Memory B cell (primary cell): ENCODE measurements at regions not wholly inside any gene's neighbourhood (a gene's known extent, or its start where the extent isn't known, plus 50 kb on each side); places are given as distances from the start of the nearest gene placed in this dataset.
"Not testable (repeated sequence)": the region's sequence is repeated elsewhere in the genome, so short reads cannot be mapped to it uniquely, and the experiment has no call there.

ENCODE experiments used
- ATAC-seq: fragments of 150-1000 bp; cut with Tn5 transposase; 2 replicates; pipeline ENCODE4 v1.10.0; 2021; ENCODE audit warnings: low read depth, mild to moderate bottlenecking, moderate library complexity
- DNase-seq, 2 donors: peaks; one replicate each; pipeline ENCODE4 v3.0.0; 2022; ENCODE audit warnings: low spot score in 2 of 2
- H3K27ac Mint-ChIP-seq: one replicate; pipeline ENCODE4 v1.8.0; 2022; ENCODE audit warnings: mild to moderate bottlenecking, moderate library complexity, mixed read lengths
- H3K27me3 Mint-ChIP-seq: one replicate; pipeline ENCODE4 v1.8.0; 2022; ENCODE audit warnings: mixed read lengths
- H3K36me3 Mint-ChIP-seq: one replicate; pipeline ENCODE4 v1.8.0; 2022; ENCODE audit warnings: mild to moderate bottlenecking, mixed read lengths
- H3K4me1 Mint-ChIP-seq: one replicate; pipeline ENCODE4 v1.8.0; 2022; ENCODE audit warnings: mixed read lengths
- H3K4me3 Mint-ChIP-seq: one replicate; pipeline ENCODE4 v1.8.0; 2022; ENCODE audit warnings: mild to moderate bottlenecking, moderate library complexity, mixed read lengths
- H3K9me3 Mint-ChIP-seq: one replicate; pipeline ENCODE4 v1.8.0; 2022; ENCODE audit warnings: mixed read lengths

- no peaks in the 10 kb centered on the region for H3K36me3 Mint-ChIP-seq
- no peak for DNase-seq
- H3K27me3 Mint-ChIP-seq = peaks cover 10% of the 10 kb centered on the region
- H3K9me3 Mint-ChIP-seq = no peaks in the 10 kb centered on the region
- H3K4me3 Mint-ChIP-seq = no peak overlapping the region
- no peaks in the 10 kb centered on the region for H3K4me1 Mint-ChIP-seq
- no peak overlapping the region for H3K27ac Mint-ChIP-seq
- no peak for ATAC-seq
These were observed 348.8 kb upstream of the C2CD4B start for GRCh38 chr15:62513893-62514292.

GRCh38 chr15:62515696-62516395 lies 350.8 kb upstream of the C2CD4B start:
- H3K27ac Mint-ChIP-seq = no peak overlapping the region
- ATAC-seq = no peak
- H3K27me3 Mint-ChIP-seq = peaks cover 13% of the 10 kb centered on the region
- peaks cover 2% of the 10 kb centered on the region for H3K9me3 Mint-ChIP-seq
- H3K4me3 Mint-ChIP-seq = no peak overlapping the region
- DNase-seq = no peak
- H3K36me3 Mint-ChIP-seq = no peaks in the 10 kb centered on the region
- H3K4me1 Mint-ChIP-seq = no peaks in the 10 kb centered on the region

GRCh38 chr15:62517541-62517940 lies 352.5 kb upstream of the C2CD4B start:
- Mint-ChIP-seq H3K27ac (no peak overlapping the region), H3K27me3 (peaks cover 11% of the 10 kb centered on the region), H3K36me3 (no peaks in the 10 kb centered on the region), H3K4me1 (no peaks in the 10 kb centered on the region), H3K4me3 (no peak overlapping the region), H3K9me3 (peaks cover 2% of the 10 kb centered on the region)
- ATAC-seq (no peak), DNase-seq (no peak)

GRCh38 chr15:62518666-62519065 lies 353.6 kb upstream of the C2CD4B start:
- H3K36me3 Mint-ChIP-seq, DNase-seq, H3K9me3 Mint-ChIP-seq, ATAC-seq, H3K4me3 Mint-ChIP-seq, H3K4me1 Mint-ChIP-seq, H3K27ac Mint-ChIP-seq: not testable (repeated sequence)
- peaks cover 11% of the 10 kb centered on the region for H3K27me3 Mint-ChIP-seq

GRCh38 chr15:62519900-62520299 lies 354.8 kb upstream of the C2CD4B start:
- no peak overlapping the region for H3K27ac Mint-ChIP-seq
- peaks cover 2% of the 10 kb centered on the region for H3K9me3 Mint-ChIP-seq
- no peak overlapping the region for H3K4me3 Mint-ChIP-seq
- H3K4me1 Mint-ChIP-seq = no peaks in the 10 kb centered on the region
- no peak for DNase-seq
- no peak for ATAC-seq
- H3K27me3 Mint-ChIP-seq = peaks cover 11% of the 10 kb centered on the region
- no peaks in the 10 kb centered on the region for H3K36me3 Mint-ChIP-seq

- no peak overlapping the region for H3K4me3 Mint-ChIP-seq
- no peaks in the 10 kb centered on the region for H3K36me3 Mint-ChIP-seq
- H3K27me3 Mint-ChIP-seq = peaks cover 11% of the 10 kb centered on the region
- DNase-seq = no peak
- H3K9me3 Mint-ChIP-seq = peaks cover 2% of the 10 kb centered on the region
- ATAC-seq = no peak
- no peaks in the 10 kb centered on the region for H3K4me1 Mint-ChIP-seq
- no peak overlapping the region for H3K27ac Mint-ChIP-seq
These were observed 355.8 kb upstream of the C2CD4B start for GRCh38 chr15:62520887-62521286.

GRCh38 chr15:62521396-62521795 lies 356.3 kb upstream of the C2CD4B start:
- Mint-ChIP-seq H3K27ac (no peak overlapping the region), H3K9me3 (peaks cover 2% of the 10 kb centered on the region), H3K4me1 (no peaks in the 10 kb centered on the region), H3K27me3 (peaks cover 11% of the 10 kb centered on the region), H3K36me3 (no peaks in the 10 kb centered on the region), H3K4me3 (no peak overlapping the region)
- DNase-seq (no peak), ATAC-seq (no peak)

- H3K4me1 Mint-ChIP-seq = no peaks in the 10 kb centered on the region
- H3K36me3 Mint-ChIP-seq = no peaks in the 10 kb centered on the region
- no peak for ATAC-seq
- no peaks in the 10 kb centered on the region for H3K9me3 Mint-ChIP-seq
- H3K27ac Mint-ChIP-seq = no peak overlapping the region
- no peak for DNase-seq
- peaks cover 10% of the 10 kb centered on the region for H3K27me3 Mint-ChIP-seq
- no peak overlapping the region for H3K4me3 Mint-ChIP-seq
These were observed 359.8 kb upstream of the C2CD4B start for GRCh38 chr15:62524848-62525247.

GRCh38 chr15:62527387-62527786 lies 362.3 kb upstream of the C2CD4B start:
- Mint-ChIP-seq H3K4me1 (no peaks in the 10 kb centered on the region), H3K4me3 (no peak overlapping the region), H3K27me3 (peaks cover 8% of the 10 kb centered on the region), H3K36me3 (no peaks in the 10 kb centered on the region), H3K9me3 (no peaks in the 10 kb centered on the region), H3K27ac (no peak overlapping the region)
- DNase-seq (no peak), ATAC-seq (no peak)

GRCh38 chr15:62528505-62528904 lies 363.4 kb upstream of the C2CD4B start:
- peaks cover 8% of the 10 kb centered on the region for H3K27me3 Mint-ChIP-seq
- H3K36me3 Mint-ChIP-seq = no peaks in the 10 kb centered on the region
- no peaks in the 10 kb centered on the region for H3K9me3 Mint-ChIP-seq
- DNase-seq (no peak), ATAC-seq (no peak)
- H3K4me3 Mint-ChIP-seq = no peak overlapping the region
- H3K27ac Mint-ChIP-seq = no peak overlapping the region
- no peaks in the 10 kb centered on the region for H3K4me1 Mint-ChIP-seq

GRCh38 chr15:62532367-62532766 lies 367.3 kb upstream of the C2CD4B start:
- Mint-ChIP-seq H3K27ac (no peak overlapping the region), H3K27me3 (peaks cover 5% of the 10 kb centered on the region), H3K36me3 (no peaks in the 10 kb centered on the region), H3K4me1 (no peaks in the 10 kb centered on the region), H3K4me3 (no peak overlapping the region), H3K9me3 (no peaks in the 10 kb centered on the region)
- no peak for ATAC-seq
- no peak for DNase-seq

- no peaks in the 10 kb centered on the region for H3K4me1 Mint-ChIP-seq
- ATAC-seq (no peak), DNase-seq (no peak)
- peaks cover 7% of the 10 kb centered on the region for H3K27me3 Mint-ChIP-seq
- no peak overlapping the region for H3K4me3 Mint-ChIP-seq
- H3K27ac Mint-ChIP-seq = no peak overlapping the region
- no peaks in the 10 kb centered on the region for H3K9me3 Mint-ChIP-seq
- H3K36me3 Mint-ChIP-seq = no peaks in the 10 kb centered on the region
These were observed 368.6 kb upstream of the C2CD4B start for GRCh38 chr15:62533687-62534086.

- H3K27me3 Mint-ChIP-seq = peaks cover 5% of the 10 kb centered on the region
These were observed 369.9 kb upstream of the C2CD4B start for GRCh38 chr15:62534996-62535395.

GRCh38 chr15:62539236-62539635 lies 374.2 kb upstream of the C2CD4B start:
- DNase-seq (no peak), ATAC-seq (no peak)
- Mint-ChIP-seq H3K9me3 (no peaks in the 10 kb centered on the region), H3K4me3 (no peak overlapping the region), H3K36me3 (no peaks in the 10 kb centered on the region), H3K4me1 (no peaks in the 10 kb centered on the region), H3K27me3 (peaks cover 5% of the 10 kb centered on the region), H3K27ac (no peak overlapping the region)

More at GRCh38 chr15:62534996-62535395, 369.9 kb upstream of the C2CD4B start:
- H3K36me3 Mint-ChIP-seq = no peaks in the 10 kb centered on the region
- DNase-seq (no peak), ATAC-seq (no peak)
- H3K9me3 Mint-ChIP-seq = no peaks in the 10 kb centered on the region
- H3K27ac Mint-ChIP-seq = no peak overlapping the region
- H3K4me3 Mint-ChIP-seq = no peak overlapping the region
- H3K4me1 Mint-ChIP-seq = no peaks in the 10 kb centered on the region

GRCh38 chr15:62541250-62541649 lies 376.2 kb upstream of the C2CD4B start:
- H3K4me1 Mint-ChIP-seq = no peaks in the 10 kb centered on the region
- H3K4me3 Mint-ChIP-seq = no peak overlapping the region
- no peak for DNase-seq
- no peak for ATAC-seq
- H3K27ac Mint-ChIP-seq = no peak overlapping the region
- H3K36me3 Mint-ChIP-seq = no peaks in the 10 kb centered on the region
- H3K9me3 Mint-ChIP-seq = no peaks in the 10 kb centered on the region
- peaks cover 5% of the 10 kb centered on the region for H3K27me3 Mint-ChIP-seq
